Inferior parietal cortex (tissue), 1 donor: ENCODE measurements at regions not wholly inside any gene's neighbourhood (a gene's known extent, or its start where the extent isn't known, plus 50 kb on each side); places are given as distances from the start of the nearest gene placed in this dataset.
"Not testable (repeated sequence)": the region's sequence is repeated elsewhere in the genome, so short reads cannot be mapped to it uniquely, and the experiment has no call there.

Experiments used
- DNase-seq: peaks from one replicate; pipeline ENCODE4 v3.0.0-alpha.2; 2016; ENCODE audit errors: extremely low spot score

- DNase-seq: no peak
Observed at GRCh38 chr18:22504251-22505030, 86.7 kb upstream of the CTAGE1 start.

DNA sequence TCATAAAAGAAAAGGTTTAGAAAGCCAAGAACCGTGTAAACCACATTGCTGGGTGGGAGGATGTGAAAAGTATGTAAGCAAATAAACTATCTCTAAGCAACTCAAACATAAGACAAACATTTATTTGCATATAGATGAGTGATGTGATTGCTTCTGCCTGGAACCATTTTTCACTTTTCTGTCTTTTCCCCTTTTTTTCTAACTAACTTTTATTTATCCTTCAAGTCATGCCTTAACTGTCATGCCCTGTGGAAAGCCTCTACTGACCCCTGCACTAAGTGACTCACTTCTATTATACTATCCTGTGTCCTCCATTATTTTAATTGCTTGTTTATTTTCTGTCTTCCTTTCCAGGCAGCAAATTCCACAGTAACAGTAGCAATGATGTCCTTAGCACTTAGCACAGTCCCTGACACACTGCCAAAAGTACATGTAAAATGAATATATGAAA is 87.5 kb upstream of the CTAGE1 start:
- DNase-seq: no peak

- no peak for DNase-seq
Observed at GRCh38 chr18:22507055-22507454, 89.3 kb upstream of the CTAGE1 start.

GRCh38 chr18:22509423-22509822 is 91.7 kb upstream of the CTAGE1 start:
- DNase-seq: no peak

DNA sequence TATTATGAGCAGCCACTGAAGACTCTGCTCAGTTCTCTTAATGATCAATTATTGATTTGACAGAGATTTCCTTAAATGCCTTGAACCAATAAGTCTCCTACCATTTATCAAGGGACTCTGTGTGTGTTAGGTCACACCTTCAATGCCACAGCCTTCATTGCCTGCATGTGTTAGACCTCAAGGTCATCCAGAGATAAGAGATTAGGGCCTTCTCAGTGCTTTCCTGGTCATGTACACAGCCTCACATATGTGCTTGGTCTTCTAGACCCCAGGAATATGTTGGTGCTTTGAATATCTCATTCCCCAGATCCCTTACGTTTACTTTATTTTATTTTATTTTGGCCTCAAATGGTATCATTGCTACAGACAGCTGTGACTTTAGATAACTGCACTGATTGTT is 93.0 kb upstream of the CTAGE1 start:
- no peak for DNase-seq

GRCh38 chr18:22513721-22514481 is 96.2 kb upstream of the CTAGE1 start:
- DNase-seq: no peak

DNA sequence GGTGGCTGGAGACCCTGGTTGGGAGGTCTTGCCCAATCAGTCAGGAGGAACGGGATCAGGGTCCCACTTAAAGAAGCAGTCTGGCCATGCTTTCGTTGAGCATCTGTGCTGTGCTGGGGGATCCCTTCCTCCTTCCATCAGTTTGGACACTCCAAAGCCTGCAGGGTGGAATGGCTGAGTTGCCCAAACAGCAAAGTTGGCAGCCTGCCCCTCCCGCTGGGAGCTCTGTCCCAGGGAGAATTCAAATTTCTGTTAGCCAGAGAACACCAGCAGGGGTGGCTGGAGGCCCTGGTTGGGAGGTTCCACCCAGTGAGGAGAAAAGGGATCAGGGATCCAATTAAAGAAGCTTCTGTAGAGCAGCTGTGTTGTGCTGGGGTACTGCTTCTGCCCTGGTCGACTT is 96.9 kb upstream of the CTAGE1 start:
- no peak for DNase-seq

- DNase-seq: no peak
Observed at GRCh38 chr18:22515250-22515649, 97.5 kb upstream of the CTAGE1 start.

- no peak for DNase-seq
Observed at GRCh38 chr18:22517356-22517755, 99.6 kb upstream of the CTAGE1 start.

DNA sequence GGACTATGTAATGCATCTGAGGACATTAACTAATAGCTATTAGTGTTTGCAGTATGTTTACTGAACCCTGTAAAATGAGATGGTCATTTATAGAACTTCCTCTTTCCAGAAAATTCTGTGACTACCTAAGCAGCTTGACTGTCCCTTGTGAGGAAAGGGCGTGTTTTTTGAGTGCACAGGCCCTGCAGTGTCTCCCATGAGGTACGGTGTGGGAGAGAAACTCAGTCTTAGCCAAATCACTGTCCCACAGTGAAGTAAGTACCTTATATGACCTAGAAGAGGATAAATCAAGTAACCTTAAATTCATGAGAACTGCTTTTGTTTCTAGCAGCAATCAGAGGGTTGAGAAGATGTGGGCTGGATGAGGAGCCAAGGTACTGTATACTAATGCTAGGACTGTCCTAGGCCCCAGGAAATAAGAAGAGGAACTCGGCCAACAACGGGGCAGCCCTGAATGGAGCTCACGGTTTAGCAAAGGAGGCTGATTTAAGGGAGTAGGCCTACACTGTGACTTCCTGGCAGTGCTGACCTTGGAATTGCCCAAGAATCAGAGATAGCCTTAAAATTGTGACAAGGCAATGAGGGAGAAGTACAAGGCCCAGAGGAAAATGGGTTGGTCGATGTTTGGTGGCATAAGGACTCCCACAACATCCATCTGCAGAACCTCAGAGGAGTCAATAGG is 103.5 kb upstream of the CTAGE1 start:
- DNase-seq: no peak

DNA sequence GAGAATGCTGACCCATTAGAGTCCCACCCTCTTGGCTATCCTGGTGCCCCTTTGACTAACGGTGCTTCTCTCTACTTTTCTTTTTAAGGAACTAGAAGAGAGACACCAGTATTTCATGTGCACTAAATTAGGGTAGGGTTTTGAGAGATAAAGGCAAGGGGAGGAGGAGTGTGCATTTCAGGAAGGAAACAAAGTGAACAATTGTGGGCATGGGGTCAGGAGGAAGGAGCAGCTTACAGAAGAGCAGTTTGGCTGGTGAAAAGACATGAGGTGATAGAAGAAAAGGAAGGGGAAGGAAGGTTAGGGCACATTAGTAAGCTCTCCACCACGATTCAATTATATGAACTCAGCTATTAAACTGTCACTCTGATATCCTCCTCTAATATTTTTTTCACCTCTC is 105.8 kb upstream of the CTAGE1 start:
- no peak for DNase-seq

GRCh38 chr18:22524783-22525182 is 107.1 kb upstream of the CTAGE1 start:
- DNase-seq: no peak

GRCh38 chr18:22525313-22525712 is 107.6 kb upstream of the CTAGE1 start:
- DNase-seq: no peak

- DNase-seq: no peak
Observed at GRCh38 chr18:22525883-22526282, 108.2 kb upstream of the CTAGE1 start.

DNA sequence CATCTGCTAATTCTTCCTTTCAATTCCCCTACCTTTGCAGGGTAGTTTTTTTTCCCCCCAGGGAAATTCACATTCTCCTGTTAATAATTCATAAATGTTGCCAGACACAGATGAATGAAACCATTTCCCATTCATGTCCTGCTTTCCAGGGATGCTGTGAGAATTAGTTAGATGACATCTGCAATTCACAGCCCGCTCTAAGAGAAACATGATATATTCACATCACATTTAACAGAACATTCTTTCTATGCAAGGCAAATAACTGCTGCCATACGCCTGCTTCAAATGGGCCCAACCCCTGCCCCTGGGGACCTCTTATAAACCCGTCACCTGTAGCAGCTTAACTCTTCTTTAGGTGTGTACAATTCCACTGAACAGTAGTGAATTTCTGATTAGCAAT is 110.6 kb upstream of the CTAGE1 start:
- DNase-seq: no peak

- not testable (repeated sequence) for DNase-seq
Observed at GRCh38 chr18:22534706-22535105, 117.0 kb upstream of the CTAGE1 start.

DNA sequence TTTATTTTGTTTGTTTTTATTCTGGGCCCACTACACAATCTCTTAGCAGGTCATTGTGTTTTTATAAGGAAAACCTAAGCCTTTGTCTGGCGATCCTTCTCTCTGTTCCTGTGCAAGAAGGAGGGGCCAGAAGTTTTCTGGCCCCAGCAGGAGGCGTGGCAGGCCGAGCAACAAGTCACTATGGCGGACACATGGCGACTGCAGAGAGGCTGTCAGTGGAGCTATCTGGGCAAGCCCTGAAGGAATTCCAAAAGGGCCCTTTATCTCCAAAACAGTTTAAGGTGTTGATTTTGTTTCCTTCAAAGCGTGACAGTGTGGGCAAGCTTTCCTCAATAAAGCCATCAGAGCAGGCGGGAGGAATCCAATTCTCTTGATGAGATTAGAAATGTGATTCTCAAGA is 118.8 kb upstream of the CTAGE1 start:
- DNase-seq: no peak

GRCh38 chr18:22538426-22538825 is 120.7 kb upstream of the CTAGE1 start:
- DNase-seq: no peak

DNA sequence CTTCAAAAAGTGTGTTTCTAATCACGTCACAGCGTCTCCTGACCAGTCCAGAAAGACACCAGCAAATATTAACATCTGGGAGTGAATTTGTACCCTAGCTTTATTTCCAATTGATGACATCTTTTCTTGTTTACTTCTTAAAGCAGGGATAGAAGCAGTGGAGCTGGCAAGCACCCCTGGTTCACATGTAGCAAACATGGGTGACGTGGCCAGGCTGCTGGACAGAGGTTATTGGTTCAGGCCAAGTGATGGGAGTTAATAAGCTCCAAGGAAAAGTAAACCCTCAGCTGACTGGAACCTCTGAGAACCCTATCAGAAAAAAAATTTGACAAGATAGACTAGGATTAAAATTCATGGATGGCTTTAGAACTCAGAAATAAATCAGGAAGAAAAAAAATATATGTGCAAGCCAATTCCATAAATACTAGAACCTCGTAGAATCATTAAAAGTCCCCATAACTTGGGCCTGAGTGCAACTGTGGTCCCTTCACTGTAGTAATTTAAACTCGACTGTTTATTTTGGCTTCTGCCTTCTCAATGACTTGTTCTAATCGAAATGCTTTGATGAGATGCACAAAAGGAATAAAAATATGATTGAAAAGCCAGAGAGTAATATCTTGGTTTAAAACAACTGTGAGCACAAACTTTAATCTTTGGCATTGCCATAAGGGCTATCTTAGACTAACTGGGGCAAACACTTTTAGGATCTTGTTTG is 121.5 kb upstream of the CTAGE1 start:
- no peak for DNase-seq

DNA sequence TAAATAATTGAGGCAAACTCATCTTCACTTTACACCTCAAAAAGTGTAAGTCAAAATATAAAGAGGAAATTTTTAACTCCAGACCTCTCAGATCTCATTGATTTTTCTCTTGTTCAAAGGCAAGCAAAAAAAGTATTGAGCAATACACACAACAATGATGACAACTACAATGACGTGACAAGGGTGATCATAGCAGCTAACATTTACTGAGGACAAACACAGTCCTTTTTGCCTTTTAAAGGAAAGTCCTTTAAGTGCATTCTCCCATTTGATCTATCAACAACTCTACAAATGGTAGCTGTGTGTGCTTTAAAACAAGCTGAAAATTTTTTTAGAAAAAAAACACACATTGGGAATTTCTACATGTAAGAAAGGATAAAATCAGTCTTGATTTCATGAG is 123.5 kb upstream of the CTAGE1 start:
- DNase-seq: no peak

GRCh38 chr18:22542406-22542835 is 124.7 kb upstream of the CTAGE1 start:
- no peak for DNase-seq

DNA sequence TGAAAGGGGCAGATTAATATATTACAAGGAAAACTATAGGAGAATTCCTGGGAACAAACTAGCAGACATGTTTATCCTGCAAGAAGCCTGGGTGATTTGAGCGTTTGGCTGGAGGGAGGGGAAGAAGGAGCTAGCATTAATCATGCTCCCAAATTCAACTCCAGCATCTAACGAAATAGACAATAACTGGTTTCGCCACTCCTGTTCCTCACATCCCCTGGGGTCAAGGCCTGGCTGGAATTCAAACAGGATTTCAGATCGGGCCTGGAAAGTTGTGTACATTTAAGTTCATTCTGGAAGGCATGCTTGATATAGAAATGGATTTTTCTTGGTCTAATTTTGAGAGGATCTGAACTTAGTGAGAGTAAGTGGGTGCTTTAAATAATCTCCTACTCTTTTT is 126.1 kb upstream of the CTAGE1 start:
- no peak for DNase-seq
